Stimulated activated CD4-positive, alpha-beta T cell treated with anti-CD3 and anti-CD28 coated beads, Interleukin-12 subunit alpha, Interleukin-12 subunit beta, amount 100 ng/mL, for 4 hours (primary cell): ENCODE measurements at regions not wholly inside any gene's neighbourhood (a gene's known extent, or its start where the extent isn't known, plus 50 kb on each side); places are given as distances from the start of the nearest gene placed in this dataset.

ENCODE experiments used
- DNase-seq: peaks from one replicate; pipeline ENCODE4 v3.0.0-alpha.2; 2020

GRCh38 chr2:126748188-126748760 is 92.3 kb downstream of the GYPC start:
- no peak for DNase-seq

- DNase-seq: no peak
These were observed 93.1 kb downstream of the GYPC start for GRCh38 chr2:126748929-126749518.

DNA sequence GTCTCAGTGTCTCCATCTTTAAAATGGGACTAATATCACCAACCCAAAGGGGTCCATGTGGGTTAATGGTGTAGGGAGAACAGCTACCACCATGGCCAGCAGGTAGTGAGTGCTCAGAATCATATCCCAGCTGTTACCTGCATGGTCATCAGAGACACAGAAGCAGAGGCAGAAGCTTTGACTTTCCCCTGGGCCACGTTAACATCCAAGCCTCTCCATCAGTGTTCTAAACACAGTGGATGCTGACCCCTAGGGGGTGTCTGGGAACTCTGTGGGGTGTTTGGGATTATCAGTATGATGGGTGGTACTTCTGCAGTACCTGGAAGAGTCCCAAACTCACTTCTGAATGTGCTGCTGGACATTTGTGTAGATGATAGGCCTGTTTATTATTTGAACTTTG is 93.6 kb downstream of the GYPC start:
- DNase-seq: no peak

DNA sequence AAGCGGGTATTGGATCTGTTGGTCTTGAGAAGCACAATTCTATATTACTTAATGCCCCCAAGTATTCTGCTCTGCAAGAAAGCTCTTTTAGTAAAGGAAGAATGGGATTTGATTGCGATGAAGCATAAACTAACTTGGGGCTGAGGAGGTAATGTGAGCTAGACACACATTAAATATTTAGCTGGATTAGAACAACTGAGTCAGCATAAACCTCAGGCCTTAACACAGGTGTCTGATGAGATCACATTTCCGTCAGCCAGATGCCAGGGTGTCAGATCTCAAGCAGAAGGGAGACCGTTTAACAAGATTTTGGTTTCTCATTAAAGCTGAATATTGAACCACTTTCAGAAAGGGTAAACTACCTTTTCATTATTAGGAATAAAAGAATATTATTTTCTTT is 94.5 kb downstream of the GYPC start:
- DNase-seq: no peak

DNA sequence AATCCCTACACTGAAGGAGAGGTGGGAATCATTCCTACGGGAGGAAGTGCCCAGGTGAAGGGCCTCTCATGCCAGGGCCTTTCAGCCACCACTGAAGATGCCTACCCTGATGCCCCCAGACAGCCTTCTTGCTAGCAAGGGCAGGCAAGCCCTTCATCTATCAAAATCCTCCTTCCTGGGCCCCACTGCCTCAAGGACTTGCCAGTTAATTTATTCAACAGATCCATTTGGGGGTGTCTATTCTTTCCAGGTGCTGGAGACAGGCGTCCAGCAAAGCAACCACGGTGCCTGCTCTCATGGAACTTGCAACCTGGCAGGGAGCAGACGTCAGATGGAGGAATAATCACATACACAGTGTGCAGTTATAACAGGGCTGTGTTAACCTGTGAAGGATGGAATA is 95.5 kb downstream of the GYPC start:
- no peak for DNase-seq

GRCh38 chr2:126752876-126753275 is 96.9 kb downstream of the GYPC start:
- no peak for DNase-seq

DNA sequence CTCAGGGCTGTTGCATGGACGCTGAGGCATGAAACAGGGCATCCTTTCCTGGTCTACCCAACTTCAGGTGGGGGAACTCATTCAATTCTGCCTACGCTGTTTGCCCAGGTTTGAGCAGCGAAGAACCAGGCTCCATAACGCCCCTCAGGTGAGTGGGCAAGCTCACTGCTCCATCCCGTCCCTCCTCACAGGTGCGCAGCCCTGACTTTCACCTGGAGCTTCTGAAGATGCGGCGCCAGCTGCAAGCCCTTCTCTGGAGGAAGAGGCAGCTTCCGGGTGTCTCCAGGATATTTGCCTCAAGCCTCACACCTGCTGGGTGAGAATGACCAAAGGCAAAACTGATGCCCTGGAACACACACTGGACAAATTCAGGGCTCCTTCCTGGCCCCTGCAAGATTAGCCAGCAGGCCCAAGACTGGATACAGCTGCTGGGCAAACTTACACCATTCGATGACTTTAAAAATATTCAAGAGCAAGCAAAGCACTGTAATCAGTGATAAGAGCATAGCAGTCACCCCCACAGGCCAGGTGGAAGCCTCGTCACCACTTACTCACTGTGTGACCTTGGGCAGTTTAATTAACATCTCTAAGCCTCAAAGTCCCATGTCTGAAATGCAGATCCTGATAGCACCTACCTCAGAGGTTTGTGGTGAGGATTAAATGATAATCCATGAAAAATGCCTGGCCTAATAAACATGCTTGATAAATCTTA is 97.7 kb downstream of the GYPC start:
- DNase-seq: no peak

DNA sequence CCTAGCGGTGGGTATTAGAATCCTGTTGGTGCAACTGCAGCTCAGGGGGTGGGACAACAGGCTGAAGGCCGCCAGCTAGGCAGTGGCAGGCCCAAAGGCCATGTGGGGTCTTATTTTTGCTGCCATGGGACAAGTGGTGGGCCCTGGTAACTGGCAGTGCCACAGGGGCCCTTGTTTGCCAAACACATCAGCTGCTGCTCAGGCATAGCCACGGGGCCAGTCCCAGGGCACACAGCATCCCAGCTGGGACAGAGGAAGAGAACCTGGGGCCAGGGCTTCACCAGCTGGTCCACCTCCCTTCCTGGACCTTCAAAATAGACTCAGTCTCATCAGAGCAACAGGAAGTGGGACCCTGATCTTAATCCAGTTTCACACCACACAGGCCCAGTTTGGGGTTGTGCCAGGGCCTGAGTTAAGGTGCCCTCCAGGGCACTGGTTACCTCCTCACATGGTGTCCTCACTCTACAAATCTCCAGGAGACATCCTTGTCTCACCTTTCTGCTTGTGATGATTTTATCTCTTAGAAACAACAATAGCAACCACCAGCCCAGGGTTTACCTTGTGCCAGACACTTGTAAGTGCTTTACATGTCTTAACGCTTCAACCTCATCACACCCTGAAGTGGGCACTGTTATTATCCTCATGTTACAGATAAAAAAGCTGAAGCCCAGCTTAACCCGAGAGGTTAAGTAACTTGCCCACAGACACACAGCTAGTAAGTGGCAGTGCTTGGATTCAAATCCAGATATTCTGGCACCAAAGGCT is 98.5 kb downstream of the GYPC start:
- DNase-seq: no peak

DNA sequence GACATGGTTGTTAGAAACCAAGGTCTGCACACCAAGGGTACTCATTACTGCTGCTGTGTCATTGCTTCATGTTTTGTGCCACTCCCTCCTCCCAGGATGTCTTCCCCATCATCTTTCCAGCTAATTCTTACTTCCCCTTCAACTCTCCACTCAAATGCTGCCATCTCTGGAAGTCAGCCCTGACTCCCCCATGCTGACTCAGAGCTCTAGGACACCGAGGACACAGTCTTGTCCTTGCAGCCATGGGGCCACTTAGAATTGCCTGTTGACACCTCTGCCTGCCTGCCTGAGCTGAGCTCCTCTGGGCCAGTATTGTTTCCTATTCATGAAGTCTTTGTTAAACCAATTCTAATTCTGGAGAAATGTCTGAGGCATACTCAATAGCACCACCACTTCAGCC is 100.2 kb downstream of the GYPC start:
- DNase-seq: no peak

DNA sequence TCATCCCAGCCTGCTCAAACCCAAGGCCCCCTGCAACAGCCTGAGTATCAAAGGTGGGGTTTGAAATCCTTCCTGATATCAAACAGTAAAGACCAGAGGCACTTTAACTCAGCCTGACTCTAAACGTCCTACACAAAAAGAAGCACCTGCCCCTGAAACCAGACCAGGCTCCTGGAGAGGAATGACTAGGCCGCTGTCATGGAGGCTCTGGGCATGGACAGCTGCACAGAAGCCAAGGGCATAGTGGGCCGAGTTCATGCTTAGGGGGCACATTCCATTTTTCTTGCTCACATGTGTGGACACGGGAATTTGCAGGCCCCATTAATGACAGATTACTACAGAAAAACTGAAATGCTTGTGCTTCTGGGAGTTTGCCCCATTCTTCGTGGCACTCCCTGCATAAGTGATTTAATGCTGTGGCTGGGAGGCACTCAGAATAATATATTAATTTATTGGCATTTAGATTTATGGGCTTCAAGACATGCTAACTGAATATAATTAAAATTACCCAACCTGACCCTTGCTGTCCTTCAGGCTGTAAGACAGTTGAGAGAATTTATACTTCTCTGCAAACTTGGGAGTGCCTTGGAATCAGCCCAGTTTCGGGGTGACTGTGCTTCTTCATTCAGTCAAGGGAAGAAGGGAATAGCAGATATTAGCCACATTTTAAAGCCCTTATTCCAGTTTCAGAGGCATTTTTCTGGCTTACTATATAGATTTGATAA is 105.5 kb downstream of the GYPC start:
- no peak for DNase-seq

DNA sequence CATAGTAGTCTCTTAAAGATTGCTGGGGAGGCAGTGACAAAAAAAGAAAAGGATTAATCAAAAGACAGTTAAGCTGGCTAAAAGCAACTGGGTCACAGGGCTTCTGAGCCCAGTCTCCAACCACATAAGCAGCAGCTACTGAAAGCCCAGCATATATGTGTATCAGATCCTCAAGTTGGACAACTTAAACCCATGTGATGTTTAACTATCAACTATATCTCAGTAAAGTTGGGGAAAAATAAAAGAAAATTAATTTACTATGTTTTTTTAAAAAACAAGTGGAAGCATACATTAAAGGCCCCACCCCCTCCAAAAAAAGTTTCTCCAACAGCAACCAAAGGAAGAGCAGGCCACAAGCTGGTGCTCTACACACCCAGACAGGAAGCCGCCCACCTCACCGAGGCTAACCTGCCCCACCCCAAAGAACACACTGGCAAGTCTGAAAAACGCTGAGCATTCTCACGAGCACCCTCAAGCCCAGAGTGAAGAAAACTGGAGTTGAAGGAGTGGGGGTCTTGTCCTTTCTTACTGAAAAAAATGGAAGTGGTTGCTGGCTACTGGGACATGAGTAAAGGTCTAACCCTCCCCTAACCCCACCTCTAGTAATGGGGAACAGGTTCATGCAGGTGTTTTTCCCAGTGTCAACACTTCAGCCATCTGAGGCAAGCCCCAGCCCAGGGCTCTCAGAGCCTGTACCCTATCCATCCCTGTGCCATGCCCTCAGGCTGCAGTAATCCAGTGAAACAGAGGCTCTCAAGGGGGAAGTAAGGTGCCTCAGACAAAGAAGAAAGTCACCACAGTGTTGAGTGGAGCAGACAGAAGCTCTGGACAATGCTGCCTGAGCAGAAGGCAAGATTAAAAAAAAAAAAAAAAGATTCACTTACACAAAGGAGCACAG is 106.3 kb downstream of the GYPC start:
- DNase-seq: no peak

GRCh38 chr2:126764686-126765265 is 108.8 kb downstream of the GYPC start:
- DNase-seq: no peak

- DNase-seq: no peak
These were observed 109.4 kb downstream of the GYPC start for GRCh38 chr2:126765395-126765794.

- DNase-seq: no peak
These were observed 110.5 kb downstream of the GYPC start for GRCh38 chr2:126766295-126766968.

- no peak for DNase-seq
These were observed 111.0 kb downstream of the GYPC start for GRCh38 chr2:126766969-126767296.

- DNase-seq: no peak
These were observed 113.2 kb downstream of the GYPC start for GRCh38 chr2:126769118-126769517.

- no peak for DNase-seq
These were observed 114.5 kb downstream of the GYPC start for GRCh38 chr2:126770466-126770865.

GRCh38 chr2:126771094-126771493 is 115.1 kb downstream of the GYPC start:
- no peak for DNase-seq

GRCh38 chr2:126771501-126772195 is 115.7 kb downstream of the GYPC start:
- no peak for DNase-seq

DNA sequence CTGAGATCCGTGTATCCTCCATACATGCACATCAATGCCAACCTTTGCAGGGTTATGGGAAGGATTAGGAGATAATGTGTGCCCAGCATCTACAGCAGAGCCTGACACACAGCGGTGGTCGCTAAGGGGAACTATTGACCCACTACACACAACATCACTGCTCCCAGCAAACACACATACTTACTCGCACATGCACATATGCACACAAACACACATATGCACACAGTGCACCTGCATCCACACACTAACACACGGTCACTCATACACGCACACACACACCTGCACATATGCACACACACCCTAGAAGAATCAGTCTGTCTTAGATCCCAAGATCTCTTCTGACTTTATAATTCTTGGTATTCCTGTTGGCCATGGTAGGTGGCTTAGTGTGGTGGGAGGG is 118.3 kb downstream of the GYPC start:
- no peak for DNase-seq

GRCh38 chr2:126774761-126775160 is 118.8 kb downstream of the GYPC start:
- no peak for DNase-seq
